ENCODE measurements at regions not wholly inside any gene's neighbourhood (a gene's known extent, or its start where the extent isn't known, plus 50 kb on each side); places are given as distances from the start of the nearest gene placed in this dataset.

DNA sequence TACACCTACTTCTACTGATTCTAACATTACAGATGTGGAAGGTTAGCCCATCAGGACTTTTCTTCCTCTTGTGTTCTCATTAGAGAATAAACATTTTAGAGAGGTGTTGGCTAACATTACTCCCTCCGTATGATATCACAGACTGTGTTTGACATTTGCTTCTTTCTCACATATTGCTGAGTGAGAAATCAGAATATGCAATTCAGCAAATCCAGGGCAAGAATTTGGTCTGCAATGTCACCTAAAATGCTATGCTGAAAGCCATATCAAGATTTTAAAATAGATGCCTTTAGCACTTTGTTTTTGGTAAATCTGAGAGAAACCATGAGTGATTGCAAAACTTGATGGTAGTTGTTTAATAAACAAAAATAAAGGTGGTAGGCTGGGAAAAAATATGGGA is 319.1 kb downstream of the C4orf33 start:
- DNase-seq (ENCODE audit: low read depth) = no peak

DNA sequence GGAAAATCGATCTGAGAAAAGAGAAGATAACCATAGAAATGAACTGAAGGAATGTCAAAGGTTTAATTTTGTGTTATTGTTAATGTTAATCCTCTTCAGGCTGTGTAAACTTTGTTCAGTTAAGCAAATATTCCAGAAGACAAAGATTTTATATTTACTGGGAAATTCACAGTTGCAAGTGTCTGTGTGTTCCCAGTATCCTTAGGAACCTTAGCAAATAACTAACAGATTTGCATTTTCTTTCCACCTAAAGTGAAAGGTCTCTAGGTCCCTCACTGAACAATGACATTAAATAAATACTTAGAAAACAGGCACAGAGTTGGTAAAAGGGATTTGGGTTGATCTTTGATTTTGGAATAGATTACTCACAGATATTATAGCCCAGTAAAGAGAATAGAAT is 324.7 kb downstream of the C4orf33 start:
- no peak for DNase-seq (ENCODE audit: low read depth)

GRCh38 chr4:129422277-129422676 is 326.3 kb downstream of the C4orf33 start:
- DNase-seq (ENCODE audit: low read depth) = no peak

- DNase-seq (ENCODE audit: low read depth) = no peak
Measured at GRCh38 chr4:129428454-129428853, 332.5 kb downstream of the C4orf33 start.

DNA sequence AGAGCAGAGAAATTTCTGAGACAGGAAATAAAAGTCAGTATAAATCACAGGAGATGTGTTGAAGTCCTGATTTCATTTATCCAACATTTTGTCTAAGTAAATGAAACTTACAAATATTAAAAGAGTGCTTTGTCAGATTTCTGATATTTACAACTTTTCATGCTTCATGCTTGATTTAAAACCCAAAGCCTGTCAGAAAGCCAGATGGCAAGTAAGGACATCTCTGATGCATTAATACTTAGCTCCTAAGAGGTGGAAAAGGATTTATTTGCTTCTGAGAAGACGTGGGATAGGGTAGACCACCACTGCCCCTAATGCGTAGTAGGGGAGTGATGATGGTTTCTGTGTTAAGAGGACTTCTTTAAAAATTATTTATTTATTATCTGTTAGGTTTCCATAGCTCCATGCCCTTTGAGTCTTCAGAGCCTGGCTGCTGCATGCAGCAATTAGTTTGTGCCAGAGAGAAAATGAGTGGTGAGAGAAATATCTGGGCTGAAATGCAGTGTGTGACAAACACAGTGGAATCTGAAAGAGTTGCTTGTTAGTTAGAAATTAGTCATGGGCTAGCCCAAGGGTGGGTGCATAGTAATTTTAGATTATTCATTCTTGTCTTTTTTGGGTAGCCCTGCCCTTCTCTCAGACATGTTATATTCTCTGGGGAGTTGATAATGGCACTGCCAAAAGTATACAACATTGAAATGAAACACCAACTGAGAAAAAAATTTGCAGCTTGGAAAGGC is 333.8 kb downstream of the C4orf33 start:
- DNase-seq (ENCODE audit: low read depth) = peak; percentile 15

DNA sequence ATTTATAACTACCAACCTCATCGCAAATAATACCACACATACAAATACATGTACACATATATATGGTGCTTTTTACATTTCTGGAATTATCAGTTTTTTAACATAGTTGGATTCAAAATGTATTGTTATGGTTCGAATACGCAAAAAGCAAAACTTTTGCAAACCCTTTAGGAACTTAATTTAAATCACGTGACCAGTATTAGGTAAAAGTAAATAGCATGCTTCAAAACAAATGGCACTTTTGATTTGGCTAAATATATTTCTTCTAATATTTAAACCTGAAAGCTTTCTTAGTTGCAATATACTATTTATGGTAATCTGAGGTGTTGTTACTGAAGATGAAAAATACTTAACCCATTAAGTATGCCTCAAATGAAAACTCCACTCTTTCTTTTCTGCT is 341.4 kb downstream of the C4orf33 start:
- DNase-seq (ENCODE audit: low read depth) = no peak

GRCh38 chr4:129438456-129438981 is 342.6 kb downstream of the C4orf33 start:
- DNase-seq (ENCODE audit: low read depth) = no peak

DNA sequence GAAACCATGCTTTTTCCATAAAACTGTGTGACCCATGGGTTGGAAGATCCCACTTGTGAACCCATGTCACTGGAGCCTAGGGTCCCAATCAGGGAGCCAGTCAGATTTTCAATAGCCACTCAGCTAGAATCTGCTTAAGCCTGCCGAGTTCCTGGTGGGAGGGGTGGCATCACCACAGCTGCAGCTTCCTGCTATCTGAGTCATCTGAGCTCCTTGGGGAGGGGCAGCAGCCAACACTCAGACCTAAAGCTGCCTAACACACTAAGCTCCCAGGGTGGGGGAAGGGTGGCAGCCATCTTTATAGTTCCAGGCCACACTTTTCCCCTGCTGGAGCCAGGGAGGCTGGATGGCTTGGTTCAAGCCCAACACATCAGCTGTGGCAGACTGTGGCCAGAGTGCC is 350.1 kb downstream of the C4orf33 start:
- DNase-seq (ENCODE audit: low read depth) = no peak

GRCh38 chr4:129453524-129454200 is 357.7 kb downstream of the C4orf33 start:
- DNase-seq (ENCODE audit: low read depth) = no peak

GRCh38 chr4:129455482-129455881 is 359.5 kb downstream of the C4orf33 start:
- DNase-seq (ENCODE audit: low read depth) = no peak

DNA sequence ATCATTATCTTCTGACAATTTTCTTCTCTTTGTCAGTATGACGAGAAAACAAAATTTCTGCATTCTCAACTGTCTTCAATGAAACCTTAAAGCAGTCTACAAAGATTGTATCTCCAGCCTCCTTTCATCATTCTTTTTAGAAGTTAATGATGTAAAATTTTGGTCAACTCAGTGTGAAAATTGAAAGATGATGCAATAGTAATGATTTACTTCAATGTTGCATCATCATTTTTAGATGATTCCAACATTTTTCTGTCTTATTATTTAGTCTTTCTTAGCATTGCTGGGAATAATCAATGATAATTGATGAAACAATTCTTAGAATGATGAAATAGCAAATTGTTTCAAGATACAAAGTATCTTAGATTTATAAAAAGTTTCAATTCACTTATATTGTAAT is 372.7 kb downstream of the C4orf33 start:
- no peak for DNase-seq (ENCODE audit: low read depth)

DNA sequence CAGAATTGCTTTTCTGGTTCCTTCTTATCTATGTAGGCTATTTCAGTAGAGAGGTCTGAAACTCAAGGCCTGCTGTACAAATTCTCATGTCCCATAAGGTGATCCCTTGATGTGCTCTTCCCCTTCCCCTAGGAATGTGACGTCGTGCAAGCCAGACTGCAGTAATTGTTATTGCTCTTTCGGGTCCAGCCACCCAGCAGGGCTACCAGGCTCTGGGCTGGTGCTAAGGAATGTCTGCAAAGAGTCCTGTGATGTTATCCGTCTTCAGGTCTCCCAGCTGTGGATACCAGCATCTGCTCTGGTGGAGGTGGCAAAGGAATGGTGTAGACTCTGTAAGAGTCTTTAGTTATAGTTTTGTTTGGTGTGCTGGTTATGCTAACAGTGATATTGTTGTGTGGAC is 378.7 kb downstream of the C4orf33 start:
- no peak for DNase-seq (ENCODE audit: low read depth)

DNA sequence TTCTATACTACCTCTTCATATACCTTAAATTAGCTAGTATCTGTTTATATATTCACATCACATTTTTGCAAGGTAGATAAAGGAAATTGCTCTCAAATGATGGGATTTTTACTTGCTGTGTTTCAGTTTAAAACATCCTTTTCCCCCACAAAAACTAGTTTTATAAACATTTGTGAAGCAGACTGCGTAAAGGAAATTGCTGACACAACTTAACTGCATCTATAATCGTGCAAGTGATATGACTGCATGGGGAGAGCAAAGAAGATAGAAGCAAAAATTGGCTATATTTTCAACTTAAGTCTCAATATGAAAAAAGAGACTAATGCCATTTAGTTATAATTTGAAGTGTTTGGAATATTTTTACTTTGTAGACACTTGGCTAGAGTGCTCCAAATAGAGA is 385.2 kb downstream of the C4orf33 start:
- DNase-seq (ENCODE audit: low read depth) = no peak

DNA sequence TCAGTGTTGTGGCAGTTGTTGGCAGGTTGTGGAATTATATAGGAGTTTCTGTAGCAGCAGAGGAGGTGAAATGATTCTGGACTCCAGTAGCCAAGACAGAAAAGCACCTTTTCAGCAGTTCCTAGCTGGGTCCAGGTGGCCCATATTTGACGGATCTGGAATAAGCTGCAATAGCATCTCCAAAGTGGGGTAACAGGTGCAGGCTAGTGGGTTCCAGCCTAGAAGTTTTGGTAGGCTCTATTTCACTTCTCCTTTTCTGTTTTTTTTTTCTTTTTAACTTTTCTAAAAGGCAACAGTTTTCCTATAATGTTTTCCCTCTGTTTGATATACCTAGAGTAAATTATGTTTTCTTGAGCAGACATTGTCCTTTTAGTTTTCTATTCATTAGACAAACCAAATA is 392.5 kb downstream of the C4orf33 start:
- DNase-seq (ENCODE audit: low read depth) = no peak

- no peak for DNase-seq (ENCODE audit: low read depth)
Measured at GRCh38 chr4:129490516-129490915, 394.6 kb downstream of the C4orf33 start.

GRCh38 chr4:129498626-129499025 is 402.7 kb downstream of the C4orf33 start:
- no peak for DNase-seq (ENCODE audit: low read depth)

GRCh38 chr4:129514852-129515251 is 418.9 kb downstream of the C4orf33 start:
- no peak for DNase-seq (ENCODE audit: low read depth)

DNA sequence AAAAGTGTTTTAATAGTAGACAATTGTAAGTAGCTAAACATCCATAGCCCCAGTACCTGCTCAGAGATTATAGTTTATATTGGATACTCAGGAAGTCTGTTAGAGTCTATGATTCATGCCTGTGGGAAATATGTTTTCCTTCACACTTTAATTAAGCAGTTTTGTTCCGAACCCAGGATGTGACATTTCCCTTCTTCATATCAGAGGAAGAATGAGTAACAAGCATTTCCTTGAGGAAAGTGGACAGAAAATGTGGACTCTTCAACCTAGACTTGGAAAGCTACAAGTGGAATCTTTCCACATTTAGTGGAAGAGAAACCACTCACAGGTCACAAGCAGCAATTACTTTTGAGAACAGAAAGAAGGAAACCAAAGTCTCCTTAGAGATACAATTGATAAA is 419.4 kb downstream of the C4orf33 start:
- no peak for DNase-seq (ENCODE audit: low read depth)

DNA sequence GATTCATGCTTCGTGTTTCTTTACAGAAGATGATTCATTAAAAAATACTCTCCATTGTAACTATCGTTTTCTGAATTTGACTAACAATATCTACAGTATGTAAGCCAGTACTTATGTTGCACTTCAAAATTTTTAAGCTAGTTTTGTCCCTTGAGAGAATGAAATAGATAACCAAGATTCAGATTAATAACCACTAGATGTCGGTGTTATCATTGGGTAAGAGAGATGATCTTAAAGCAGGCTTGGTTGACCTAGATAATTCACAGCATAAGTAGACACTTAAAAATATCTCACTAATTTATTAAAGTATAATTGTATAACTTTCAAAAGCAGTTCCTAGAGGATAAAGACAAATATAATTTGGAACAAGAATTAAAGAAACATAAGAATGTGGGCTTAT is 430.9 kb downstream of the C4orf33 start:
- DNase-seq (ENCODE audit: low read depth) = no peak

DNA sequence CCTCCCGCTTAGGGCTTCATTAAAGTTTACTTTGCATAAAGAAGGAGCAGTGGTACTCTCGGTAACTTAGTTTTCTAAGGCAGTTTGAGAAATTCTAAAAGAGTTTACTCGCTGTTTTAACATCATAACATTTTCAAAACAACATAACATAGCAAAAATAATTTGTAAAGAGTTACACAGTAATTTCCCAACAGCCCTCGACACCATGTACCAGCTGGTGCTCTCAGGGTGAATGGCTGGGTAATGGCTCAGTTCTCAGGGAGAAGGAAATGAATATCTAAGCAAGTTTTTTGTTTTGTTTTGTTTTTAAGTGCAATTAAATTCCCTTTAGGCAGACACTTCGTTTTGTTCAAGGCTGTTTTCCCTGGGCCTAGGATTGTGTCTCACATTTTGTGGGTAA is 435.3 kb downstream of the C4orf33 start:
- DNase-seq (ENCODE audit: low read depth) = no peak

- no peak for DNase-seq (ENCODE audit: low read depth)
Measured at GRCh38 chr4:129532573-129532972, 436.6 kb downstream of the C4orf33 start.

GRCh38 chr4:129543299-129543698 is 447.3 kb downstream of the C4orf33 start:
- no peak for DNase-seq (ENCODE audit: low read depth)

DNA sequence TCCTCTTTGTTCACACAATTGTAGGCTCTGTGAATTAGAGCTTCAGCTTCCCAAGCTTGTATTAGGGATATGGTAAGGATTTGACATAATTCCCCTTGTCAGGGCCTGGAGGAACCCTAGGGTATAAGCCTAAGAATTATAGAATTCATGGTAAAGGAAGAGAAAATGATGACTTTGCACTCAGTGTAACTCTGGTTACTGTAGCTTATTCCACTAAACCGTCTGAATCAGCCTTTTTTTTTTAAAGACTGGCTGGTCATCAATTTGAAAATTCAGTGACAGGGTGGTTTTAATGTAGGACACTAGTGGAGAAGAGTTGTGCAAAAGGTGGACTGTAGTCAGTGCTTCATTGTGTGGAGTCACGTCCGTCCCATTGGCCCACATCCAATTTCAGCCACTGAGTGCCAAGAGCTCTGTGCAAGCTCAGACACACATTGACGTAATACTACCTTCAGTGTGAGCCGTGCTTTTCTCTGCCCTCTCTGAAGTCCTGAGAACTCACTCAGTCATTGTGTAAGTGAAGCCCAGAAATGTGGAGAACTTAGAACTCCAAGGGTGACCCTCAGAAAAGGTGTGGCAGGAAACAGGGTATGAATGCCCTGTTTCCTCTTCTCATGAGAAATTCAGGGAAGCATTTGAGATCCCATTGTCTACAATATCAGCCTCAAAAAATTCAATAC is 449.8 kb downstream of the C4orf33 start:
- DNase-seq (ENCODE audit: low read depth) = no peak
